ENCODE measurements at regions not wholly inside any gene's neighbourhood (a gene's known extent, or its start where the extent isn't known, plus 50 kb on each side); places are given as distances from the start of the nearest gene placed in this dataset.

- CTCF ChIA-PET: interaction anchor here (1.3 kb wide), 1 partner anchor 331 kb away, joined by 4 read pairs; no protein-coding TSS in a partner anchor
- H3K27me3 Mint-ChIP-seq (ENCODE audit: insufficient read depth, unreplicated experiment): peaks cover 41% of the 10 kb centered on the region
Observed at GRCh38 chr12:4216187-4216927, 57.2 kb upstream of the CCND2 start.

DNA sequence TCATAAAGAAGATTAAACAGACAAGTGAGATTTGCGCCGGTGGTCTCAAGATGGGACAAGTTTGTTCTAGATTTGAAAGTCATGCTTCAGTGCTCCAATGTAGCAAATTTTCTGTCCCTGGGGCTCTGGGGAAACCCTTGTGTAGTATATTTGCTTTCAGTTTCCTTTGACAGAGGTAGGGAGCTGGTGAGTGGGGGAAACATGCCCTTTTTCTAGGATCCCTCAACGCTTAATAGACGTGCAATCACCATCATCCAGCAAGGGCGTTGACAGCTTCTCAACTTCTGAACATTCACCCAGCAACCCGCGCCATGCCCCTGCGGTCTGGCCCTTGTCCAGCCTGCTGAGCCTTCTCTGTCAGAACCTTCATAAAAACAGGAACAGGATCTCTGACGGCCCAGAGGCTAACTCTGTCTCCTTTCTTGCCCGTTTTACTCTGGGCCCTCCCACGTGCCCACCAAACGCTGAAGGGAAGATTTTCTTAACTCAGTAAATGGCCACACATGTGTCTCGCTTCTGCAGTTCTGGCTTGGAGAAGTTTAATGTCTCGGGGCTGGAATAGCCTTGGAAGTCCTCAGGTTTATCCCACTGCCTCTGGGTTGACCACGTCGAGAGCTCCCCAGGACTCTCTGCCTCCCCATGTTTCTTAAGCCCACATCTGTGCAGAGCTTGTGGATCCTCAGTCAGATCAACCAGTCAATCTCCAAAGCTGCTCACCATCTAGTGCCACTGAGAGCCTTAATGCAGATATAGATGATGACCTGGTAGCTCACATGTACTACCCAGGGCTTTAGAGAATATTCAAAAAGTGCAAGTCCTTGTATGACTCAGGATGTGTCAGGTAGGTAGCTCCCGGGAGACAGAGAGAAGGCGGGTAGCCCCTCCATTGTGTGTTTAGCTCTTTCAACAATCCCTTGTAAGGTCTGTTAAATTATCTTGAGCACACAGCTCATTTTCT is 58.1 kb upstream of the CCND2 start:
- Mint-ChIP-seq H3K4me1 (ENCODE audit: insufficient read depth, unreplicated experiment) (peaks cover 13% of the 10 kb centered on the region), H3K4me3 (ENCODE audit: unreplicated experiment) (no peak overlapping the region), H3K36me3 (ENCODE audit: insufficient read depth, unreplicated experiment) (no peaks in the 10 kb centered on the region), H3K9me3 (ENCODE audit: unreplicated experiment) (no peaks in the 10 kb centered on the region), H3K27me3 (ENCODE audit: insufficient read depth, unreplicated experiment) (peaks cover 45% of the 10 kb centered on the region), H3K27ac (ENCODE audit: low read depth, unreplicated experiment) (no peak overlapping the region)
- CTCF ChIA-PET: interaction anchor here (1.3 kb wide), 1 partner anchor 330 kb away, joined by 4 read pairs; no protein-coding TSS in a partner anchor
- POLR2A ChIA-PET: interaction anchor here (0.7 kb wide), 1 partner anchor 329 kb away, joined by 3 read pairs; no protein-coding TSS in a partner anchor
- BruUV-seq (replicated peaks): no TSS peak
- TF ChIP-seq CTCF (IDR thresholded peaks at IDR 0.05; ENCODE audit: unreplicated experiment): no peak
- intact Hi-C loops (cut with micrococcal nuclease): no loop called here
- peak; percentile 38 for DNase-seq (ENCODE audit: unreplicated experiment)

More at GRCh38 chr12:4216187-4216927, 57.2 kb upstream of the CCND2 start:
- BruUV-seq (replicated peaks): no TSS peak
- POLR2A ChIA-PET: interaction anchor here (0.7 kb wide), 1 partner anchor 330 kb away, joined by 3 read pairs; no protein-coding TSS in a partner anchor
- intact Hi-C loops (cut with micrococcal nuclease): no loop called here
- H3K27ac Mint-ChIP-seq (ENCODE audit: low read depth, unreplicated experiment): no peak overlapping the region
- no peaks in the 10 kb centered on the region for H3K36me3 Mint-ChIP-seq (ENCODE audit: insufficient read depth, unreplicated experiment)
- no peak for TF ChIP-seq CTCF (IDR thresholded peaks at IDR 0.05; ENCODE audit: unreplicated experiment)
- DNase-seq (ENCODE audit: unreplicated experiment): no peak
- H3K4me3 Mint-ChIP-seq (ENCODE audit: unreplicated experiment): no peak overlapping the region
- H3K4me1 Mint-ChIP-seq (ENCODE audit: insufficient read depth, unreplicated experiment): peaks cover 13% of the 10 kb centered on the region
- H3K9me3 Mint-ChIP-seq (ENCODE audit: unreplicated experiment): no peaks in the 10 kb centered on the region

GRCh38 chr12:4214877-4215228 is 58.7 kb upstream of the CCND2 start:
- Mint-ChIP-seq H3K9me3 (ENCODE audit: unreplicated experiment) (no peaks in the 10 kb centered on the region), H3K4me3 (ENCODE audit: unreplicated experiment) (no peak overlapping the region), H3K27me3 (ENCODE audit: insufficient read depth, unreplicated experiment) (peaks cover 45% of the 10 kb centered on the region), H3K36me3 (ENCODE audit: insufficient read depth, unreplicated experiment) (no peaks in the 10 kb centered on the region), H3K4me1 (ENCODE audit: insufficient read depth, unreplicated experiment) (peaks cover 13% of the 10 kb centered on the region), H3K27ac (ENCODE audit: low read depth, unreplicated experiment) (no peak overlapping the region)
- no peak for TF ChIP-seq CTCF (IDR thresholded peaks at IDR 0.05; ENCODE audit: unreplicated experiment)
- no TSS peak for BruUV-seq (replicated peaks)
- ChIA-PET POLR2A (no interaction called here), CTCF (interaction anchor here (0.6 kb wide), 1 partner anchor 14 kb away, joined by 3 read pairs; no protein-coding TSS in a partner anchor)
- no peak for DNase-seq (ENCODE audit: unreplicated experiment)
- intact Hi-C loops (cut with micrococcal nuclease): no loop called here

DNA sequence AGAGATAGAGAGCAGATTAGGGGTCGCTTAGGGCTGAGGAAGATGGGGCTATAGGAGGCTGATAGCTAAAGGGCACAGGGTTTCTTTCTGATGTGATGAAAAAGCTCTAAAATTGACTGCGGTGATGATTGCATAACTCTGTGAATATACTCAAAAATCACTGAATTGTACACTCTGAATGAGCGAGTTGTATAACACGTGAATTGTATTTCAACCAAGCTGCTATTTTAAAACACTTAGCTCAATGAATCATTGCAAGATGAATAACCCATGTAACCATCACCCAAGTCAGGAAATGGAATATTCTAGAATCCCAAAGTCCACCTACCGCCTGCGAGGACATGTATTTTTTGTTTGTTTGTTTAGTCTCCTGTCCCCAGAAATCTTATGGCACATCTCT is 60.1 kb upstream of the CCND2 start:
- no peak overlapping the region for H3K4me3 Mint-ChIP-seq (ENCODE audit: unreplicated experiment)
- H3K9me3 Mint-ChIP-seq (ENCODE audit: unreplicated experiment): no peaks in the 10 kb centered on the region
- H3K27me3 Mint-ChIP-seq (ENCODE audit: insufficient read depth, unreplicated experiment): peaks cover 41% of the 10 kb centered on the region
- TF ChIP-seq CTCF (IDR thresholded peaks at IDR 0.05; ENCODE audit: unreplicated experiment): no peak
- no peaks in the 10 kb centered on the region for H3K36me3 Mint-ChIP-seq (ENCODE audit: insufficient read depth, unreplicated experiment)
- CTCF ChIA-PET: interaction anchor here (0.9 kb wide), 1 partner anchor 63 kb away, joined by 3 read pairs; no protein-coding TSS in a partner anchor
- intact Hi-C loops (cut with micrococcal nuclease): no loop called here
- BruUV-seq (replicated peaks): no TSS peak
- POLR2A ChIA-PET: no interaction called here
- H3K27ac Mint-ChIP-seq (ENCODE audit: low read depth, unreplicated experiment): no peak overlapping the region
- no peak for DNase-seq (ENCODE audit: unreplicated experiment)
- H3K4me1 Mint-ChIP-seq (ENCODE audit: insufficient read depth, unreplicated experiment): peaks cover 13% of the 10 kb centered on the region

Data from MCF 10A (cell line).